ENCODE measurements at regions not wholly inside any gene's neighbourhood (a gene's known extent, or its start where the extent isn't known, plus 50 kb on each side); places are given as distances from the start of the nearest gene placed in this dataset.
A peak's percentile ranks its signal among the peaks of the same experiment; 100 is the strongest.

DNA sequence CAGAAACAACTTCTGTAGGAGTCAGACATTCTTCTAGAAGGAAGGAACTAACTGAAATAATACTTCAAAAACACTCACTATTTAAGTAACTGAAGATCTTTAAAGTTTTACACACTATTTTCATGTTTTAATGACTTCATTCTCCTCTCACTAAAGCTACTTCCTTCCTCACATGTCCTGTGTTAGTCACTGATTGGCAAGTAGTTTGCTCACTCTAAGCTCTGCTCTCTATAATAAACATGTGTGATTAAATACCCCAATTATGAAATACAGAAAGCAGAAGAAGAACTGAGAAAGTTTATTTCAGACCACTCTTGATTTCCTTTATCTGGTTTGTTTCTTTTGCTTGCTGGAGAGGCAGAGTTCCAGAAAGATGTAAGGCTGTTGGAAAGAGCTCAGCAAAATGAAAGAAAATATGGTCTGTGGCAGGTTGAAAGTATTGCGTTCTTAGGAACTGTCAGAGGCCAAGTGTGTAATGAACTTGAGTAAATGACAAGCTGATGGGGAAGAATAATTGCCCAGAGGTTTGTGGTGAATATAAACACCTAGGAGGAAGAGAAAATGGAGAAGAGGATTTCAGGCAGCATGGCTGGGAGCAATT is 522.0 kb upstream of the SEL1L start (continued):
- TF ChIP-seq, protein P1, sequence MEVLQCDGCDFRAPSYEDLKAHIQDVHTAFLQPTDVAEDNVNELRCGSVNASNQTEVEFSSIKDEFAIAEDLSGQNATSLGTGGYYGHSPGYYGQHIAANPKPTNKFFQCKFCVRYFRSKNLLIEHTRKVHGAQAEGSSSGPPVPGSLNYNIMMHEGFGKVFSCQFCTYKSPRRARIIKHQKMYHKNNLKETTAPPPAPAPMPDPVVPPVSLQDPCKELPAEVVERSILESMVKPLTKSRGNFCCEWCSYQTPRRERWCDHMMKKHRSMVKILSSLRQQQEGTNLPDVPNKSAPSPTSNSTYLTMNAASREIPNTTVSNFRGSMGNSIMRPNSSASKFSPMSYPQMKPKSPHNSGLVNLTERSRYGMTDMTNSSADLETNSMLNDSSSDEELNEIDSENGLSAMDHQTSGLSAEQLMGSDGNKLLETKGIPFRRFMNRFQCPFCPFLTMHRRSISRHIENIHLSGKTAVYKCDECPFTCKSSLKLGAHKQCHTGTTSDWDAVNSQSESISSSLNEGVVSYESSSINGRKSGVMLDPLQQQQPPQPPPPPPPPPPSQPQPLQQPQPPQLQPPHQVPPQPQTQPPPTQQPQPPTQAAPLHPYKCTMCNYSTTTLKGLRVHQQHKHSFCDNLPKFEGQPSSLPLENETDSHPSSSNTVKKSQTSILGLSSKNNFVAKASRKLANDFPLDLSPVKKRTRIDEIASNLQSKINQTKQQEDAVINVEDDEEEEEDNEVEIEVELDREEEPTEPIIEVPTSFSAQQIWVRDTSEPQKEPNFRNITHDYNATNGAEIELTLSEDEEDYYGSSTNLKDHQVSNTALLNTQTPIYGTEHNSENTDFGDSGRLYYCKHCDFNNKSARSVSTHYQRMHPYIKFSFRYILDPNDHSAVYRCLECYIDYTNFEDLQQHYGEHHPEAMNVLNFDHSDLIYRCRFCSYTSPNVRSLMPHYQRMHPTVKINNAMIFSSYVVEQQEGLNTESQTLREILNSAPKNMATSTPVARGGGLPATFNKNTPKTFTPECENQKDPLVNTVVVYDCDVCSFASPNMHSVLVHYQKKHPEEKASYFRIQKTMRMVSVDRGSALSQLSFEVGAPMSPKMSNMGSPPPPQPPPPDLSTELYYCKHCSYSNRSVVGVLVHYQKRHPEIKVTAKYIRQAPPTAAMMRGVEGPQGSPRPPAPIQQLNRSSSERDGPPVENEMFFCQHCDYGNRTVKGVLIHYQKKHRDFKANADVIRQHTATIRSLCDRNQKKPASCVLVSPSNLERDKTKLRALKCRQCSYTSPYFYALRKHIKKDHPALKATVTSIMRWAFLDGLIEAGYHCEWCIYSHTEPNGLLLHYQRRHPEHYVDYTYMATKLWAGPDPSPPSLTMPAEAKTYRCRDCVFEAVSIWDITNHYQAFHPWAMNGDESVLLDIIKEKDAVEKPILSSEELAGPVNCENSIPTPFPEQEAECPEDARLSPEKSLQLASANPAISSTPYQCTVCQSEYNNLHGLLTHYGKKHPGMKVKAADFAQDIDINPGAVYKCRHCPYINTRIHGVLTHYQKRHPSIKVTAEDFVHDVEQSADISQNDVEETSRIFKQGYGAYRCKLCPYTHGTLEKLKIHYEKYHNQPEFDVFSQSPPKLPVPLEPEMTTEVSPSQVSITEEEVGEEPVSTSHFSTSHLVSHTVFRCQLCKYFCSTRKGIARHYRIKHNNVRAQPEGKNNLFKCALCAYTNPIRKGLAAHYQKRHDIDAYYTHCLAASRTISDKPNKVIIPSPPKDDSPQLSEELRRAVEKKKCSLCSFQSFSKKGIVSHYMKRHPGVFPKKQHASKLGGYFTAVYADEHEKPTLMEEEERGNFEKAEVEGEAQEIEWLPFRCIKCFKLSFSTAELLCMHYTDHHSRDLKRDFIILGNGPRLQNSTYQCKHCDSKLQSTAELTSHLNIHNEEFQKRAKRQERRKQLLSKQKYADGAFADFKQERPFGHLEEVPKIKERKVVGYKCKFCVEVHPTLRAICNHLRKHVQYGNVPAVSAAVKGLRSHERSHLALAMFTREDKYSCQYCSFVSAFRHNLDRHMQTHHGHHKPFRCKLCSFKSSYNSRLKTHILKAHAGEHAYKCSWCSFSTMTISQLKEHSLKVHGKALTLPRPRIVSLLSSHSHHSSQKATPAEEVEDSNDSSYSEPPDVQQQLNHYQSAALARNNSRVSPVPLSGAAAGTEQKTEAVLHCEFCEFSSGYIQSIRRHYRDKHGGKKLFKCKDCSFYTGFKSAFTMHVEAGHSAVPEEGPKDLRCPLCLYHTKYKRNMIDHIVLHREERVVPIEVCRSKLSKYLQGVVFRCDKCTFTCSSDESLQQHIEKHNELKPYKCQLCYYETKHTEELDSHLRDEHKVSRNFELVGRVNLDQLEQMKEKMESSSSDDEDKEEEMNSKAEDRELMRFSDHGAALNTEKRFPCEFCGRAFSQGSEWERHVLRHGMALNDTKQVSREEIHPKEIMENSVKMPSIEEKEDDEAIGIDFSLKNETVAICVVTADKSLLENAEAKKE (CRISPR knock-in tag; IDR thresholded peaks at IDR 0.05): no peak

DNA sequence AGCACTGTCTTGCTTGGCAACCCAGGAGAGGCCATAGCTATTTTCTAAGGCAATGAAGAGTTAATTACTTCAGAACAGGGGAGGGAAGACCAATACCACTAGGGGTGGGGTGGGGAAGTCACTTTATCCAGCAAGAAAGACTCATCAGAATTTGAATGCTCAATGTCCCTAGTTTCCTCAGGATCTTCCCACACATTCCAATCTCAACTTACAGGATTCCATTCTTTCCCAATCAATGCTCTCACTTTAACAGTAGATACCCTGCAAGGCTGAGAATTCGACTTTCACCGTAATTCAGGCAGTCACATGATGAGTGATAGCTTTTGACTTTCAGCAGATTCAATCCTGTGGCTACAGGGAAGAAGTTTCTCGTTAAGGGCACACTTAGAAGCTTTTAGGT is 526.6 kb upstream of the SEL1L start:
- Mint-ChIP-seq H3K4me3 (no peak overlapping the region), H3K27ac (no peak overlapping the region), H3K27me3 (ENCODE audit: insufficient read depth, low read depth, poor library complexity) (peaks cover 6% of the 10 kb centered on the region), H3K4me1 (no peaks in the 10 kb centered on the region), H3K36me3 (ENCODE audit: low read depth) (peaks cover 41% of the 10 kb centered on the region), H3K9me3 (peaks cover 96% of the 10 kb centered on the region)
- no peaks in the 10 kb centered on the region for H4K20me1 ChIP-seq (replicated peaks; ENCODE audit: insufficient read depth)
- H3K36me3 ChIP-seq (ENCODE audit: insufficient read depth): no peaks in the 10 kb centered on the region
- H3K9me2 ChIP-seq (ENCODE audit: insufficient read depth): peaks cover 26% of the 10 kb centered on the region
- no peaks in the 10 kb centered on the region for H3K79me2 ChIP-seq (replicated peaks; ENCODE audit: insufficient read depth)
- no peak overlapping the region for H2AFZ ChIP-seq
- peak; percentile 82 for DNase-seq (ENCODE audit: low spot score)
- peak; percentile 69 for ATAC-seq
- peaks cover 7% of the 10 kb centered on the region; the same call in 1 of the 2 replicates for H3K4me1 ChIP-seq (ENCODE audit: insufficient read depth)
- H3K4me3 ChIP-seq: no peak overlapping the region
- H3F3A ChIP-seq (replicated peaks; ENCODE audit: low read depth): no peaks in the 10 kb centered on the region
- 0 out of 2 replicates have a peak overlapping the region, but pooled peaks have one; percentile 35 for H3K4me2 ChIP-seq
- peak overlapping the region; percentile 88 for H3K27ac ChIP-seq (ENCODE audit: low read depth)
- H3K27me3 ChIP-seq (ENCODE audit: insufficient read depth): no peaks in the 10 kb centered on the region
- TF ChIP-seq, protein P2, sequence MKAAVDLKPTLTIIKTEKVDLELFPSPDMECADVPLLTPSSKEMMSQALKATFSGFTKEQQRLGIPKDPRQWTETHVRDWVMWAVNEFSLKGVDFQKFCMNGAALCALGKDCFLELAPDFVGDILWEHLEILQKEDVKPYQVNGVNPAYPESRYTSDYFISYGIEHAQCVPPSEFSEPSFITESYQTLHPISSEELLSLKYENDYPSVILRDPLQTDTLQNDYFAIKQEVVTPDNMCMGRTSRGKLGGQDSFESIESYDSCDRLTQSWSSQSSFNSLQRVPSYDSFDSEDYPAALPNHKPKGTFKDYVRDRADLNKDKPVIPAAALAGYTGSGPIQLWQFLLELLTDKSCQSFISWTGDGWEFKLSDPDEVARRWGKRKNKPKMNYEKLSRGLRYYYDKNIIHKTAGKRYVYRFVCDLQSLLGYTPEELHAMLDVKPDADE (IDR thresholded peaks at IDR 0.05): no peak
- TF ChIP-seq CREB1 (CRISPR knock-in tag; IDR thresholded peaks at IDR 0.05; ENCODE audit: low read depth) (no peak), EZH2 (IDR thresholded peaks at IDR 0.05; ENCODE audit: low read depth, unreplicated experiment) (no peak), ZNF331 (CRISPR knock-in tag; IDR thresholded peaks at IDR 0.05; ENCODE audit: low read depth) (no peak), NANOG (IDR thresholded peaks at IDR 0.05; ENCODE audit: borderline replicate concordance) (no peak)
- TF ChIP-seq, protein P1 (CRISPR knock-in tag; IDR thresholded peaks at IDR 0.05): no peak

Data from GM23338 (cell line).